Activated CD8-positive, alpha-beta T cell treated with anti-CD3 and anti-CD28 coated beads for 36 hours (primary cell): ENCODE measurements at regions not wholly inside any gene's neighbourhood (a gene's known extent, or its start where the extent isn't known, plus 50 kb on each side); places are given as distances from the start of the nearest gene placed in this dataset.

Experiments used
- ATAC-seq: fragments of 200-7000 bp; cut with Tn5 transposase; one replicate; pipeline ENCODE4 v1.10.0; 2021; ENCODE audit warnings: mild to moderate bottlenecking, moderate library complexity
- CTCF ChIA-PET: fragments of 350-600 bp; sonication (Branson Sonifier 250); formaldehyde crosslinking; loops from one replicate; lab custom pipeline; 2021; ENCODE audit warnings: antibody characterized with exemption; lab: Charles Lee
- POLR2A ChIA-PET: fragments of 350-600 bp; sonication (Branson Sonifier 250); formaldehyde crosslinking; loops from one replicate; lab custom pipeline; 2021; ENCODE audit warnings: antibody characterized with exemption; lab: Charles Lee
- DNase-seq: peaks from one replicate; pipeline ENCODE4 v3.0.0-alpha.2; 2020
- H3K27ac Mint-ChIP-seq: one replicate; pipeline ENCODE4 v1.8.0; 2021; ENCODE audit warnings: mild to moderate bottlenecking, mixed read lengths
- H3K27me3 Mint-ChIP-seq: one replicate; pipeline ENCODE4 v1.8.0; 2021; ENCODE audit warnings: mixed read lengths
- H3K36me3 Mint-ChIP-seq: one replicate; pipeline ENCODE4 v1.8.0; 2021; ENCODE audit warnings: low read depth, mixed read lengths
- H3K4me1 Mint-ChIP-seq: one replicate; pipeline ENCODE4 v1.8.0; 2021; ENCODE audit warnings: low read depth, mixed read lengths
- H3K4me3 Mint-ChIP-seq: one replicate; pipeline ENCODE4 v1.8.0; 2021; ENCODE audit warnings: mild to moderate bottlenecking, moderate library complexity, mixed read lengths
- H3K9me3 Mint-ChIP-seq: one replicate; pipeline ENCODE4 v1.8.0; 2021; ENCODE audit warnings: mixed read lengths
- CTCF ChIP-seq: fragments of 200-600 bp; IDR thresholded peaks from one replicate; pipeline ENCODE4 v1.8.0; 2022; ENCODE audit warnings: antibody characterized with exemption, mild to moderate bottlenecking
- intact Hi-C: fragments of 100-400 bp; cut with micrococcal nuclease; formaldehyde crosslinking; loops from one replicate; pipeline ENCODE4 v1.10.0; 2022

GRCh38 chr11:15730995-15731385 is 616.3 kb downstream of the INSC start:
- Mint-ChIP-seq H3K36me3 (no peaks in the 10 kb centered on the region), H3K4me1 (no peaks in the 10 kb centered on the region), H3K27me3 (peaks cover 2% of the 10 kb centered on the region), H3K9me3 (no peaks in the 10 kb centered on the region), H3K4me3 (no peak overlapping the region), H3K27ac (no peak overlapping the region)
- CTCF ChIA-PET, result no interaction called here
- intact Hi-C loops, result no loop called here
- no peak for TF ChIP-seq CTCF
- ATAC-seq (no peak), DNase-seq (no peak)
- POLR2A ChIA-PET, result no interaction called here

GRCh38 chr11:15735706-15736105 is 620.6 kb downstream of the SOX6 start:
- CTCF ChIA-PET, result no interaction called here
- Mint-ChIP-seq H3K9me3 (no peaks in the 10 kb centered on the region), H3K27me3 (peaks cover 1% of the 10 kb centered on the region), H3K27ac (no peak overlapping the region), H3K4me1 (no peaks in the 10 kb centered on the region), H3K36me3 (no peaks in the 10 kb centered on the region), H3K4me3 (no peak overlapping the region)
- DNase-seq (no peak), ATAC-seq (no peak)
- POLR2A ChIA-PET, result no interaction called here
- no peak for TF ChIP-seq CTCF
- intact Hi-C loops, result no loop called here

- CTCF ChIA-PET, result no interaction called here
- Mint-ChIP-seq H3K4me3 (no peak overlapping the region), H3K27ac (no peak overlapping the region), H3K36me3 (no peaks in the 10 kb centered on the region), H3K4me1 (no peaks in the 10 kb centered on the region), H3K27me3 (peaks cover 1% of the 10 kb centered on the region), H3K9me3 (no peaks in the 10 kb centered on the region)
- ATAC-seq, result no peak
- no peak for TF ChIP-seq CTCF
- DNase-seq, result no peak
- intact Hi-C loops, result no loop called here
- POLR2A ChIA-PET, result no interaction called here
These were observed 619.0 kb downstream of the SOX6 start for GRCh38 chr11:15737320-15737719.

GRCh38 chr11:15738931-15739330 is 617.4 kb downstream of the SOX6 start:
- Mint-ChIP-seq H3K4me3 (no peak overlapping the region), H3K9me3 (no peaks in the 10 kb centered on the region), H3K4me1 (no peaks in the 10 kb centered on the region), H3K36me3 (no peaks in the 10 kb centered on the region), H3K27me3 (peaks cover 1% of the 10 kb centered on the region), H3K27ac (no peak overlapping the region)
- ChIA-PET POLR2A (interaction anchor here (0.6 kb wide), 1 partner anchor 884 kb away, joined by 3 read pairs; no protein-coding TSS in a partner anchor), CTCF (no interaction called here)
- ATAC-seq (no peak), DNase-seq (no peak)
- TF ChIP-seq CTCF, result no peak
- intact Hi-C loops, result no loop called here

- ATAC-seq (no peak), DNase-seq (no peak)
- no peaks in the 10 kb centered on the region for H3K4me1 Mint-ChIP-seq
- H3K27ac Mint-ChIP-seq, result no peak overlapping the region
- ChIA-PET CTCF (no interaction called here), POLR2A (no interaction called here)
- intact Hi-C loops, result no loop called here
- no peaks in the 10 kb centered on the region for H3K9me3 Mint-ChIP-seq
- H3K4me3 Mint-ChIP-seq, result no peak overlapping the region
- no peak for TF ChIP-seq CTCF
- peaks cover 1% of the 10 kb centered on the region for H3K27me3 Mint-ChIP-seq
- H3K36me3 Mint-ChIP-seq, result no peaks in the 10 kb centered on the region
These were observed 613.5 kb downstream of the SOX6 start for GRCh38 chr11:15742626-15743519.
